Endothelial cell of umbilical vein (primary cell): ENCODE measurements at regions not wholly inside any gene's neighbourhood (a gene's known extent, or its start where the extent isn't known, plus 50 kb on each side); places are given as distances from the start of the nearest gene placed in this dataset.

Source experiments
- BruUV-seq: library from RNA; stranded (reverse); fragments of 400-500 nt; replicated peaks from 2 replicates; lab custom pipeline; 2021; lab: Mats Ljungman, UMichigan
- CTCF ChIA-PET: fragments of 300-600, 350-600 bp; sonication (Branson Sonifier 250); formaldehyde crosslinking; loops from one replicate; lab custom pipeline; 2021; ENCODE audit warnings: antibody characterized with exemption, inconsistent platforms; lab: Charles Lee
- POLR2A ChIA-PET: fragments of 300-600, 350-600 bp; sonication (Branson Sonifier 250); formaldehyde crosslinking; loops from one replicate; lab custom pipeline; 2021; ENCODE audit warnings: antibody characterized with exemption, inconsistent platforms; lab: Charles Lee
- DNase-seq: peaks from one replicate; pipeline ENCODE4 v3.0.0-alpha.2; 2011; ENCODE audit warnings: low read depth, low spot score
- FAIRE-seq: peaks from 2 replicates; lab custom pipeline; 2011; peaks lifted over from hg19 to GRCh38; lab: Jason Lieb, UNC
- H2AFZ ChIP-seq: 2 replicates; pipeline ENCODE4 v1.6.0; 2012; ENCODE audit warnings: low read depth, low read length, control low read depth, inconsistent platforms
- H3K27ac ChIP-seq: 2 replicates; pipeline ENCODE4 v1.5.1; 2011; ENCODE audit warnings: low read depth, mild to moderate bottlenecking, control low read depth, low read length, moderate library complexity; ENCODE audit not compliant: insufficient read depth
- H3K27me3 ChIP-seq, 2 experiments: 2 replicates each; pipeline versions ENCODE4 v1.6.0 to v1.6.1; 2011; ENCODE audit warnings: low read length in 2 of 2, mixed read lengths in 1 of 2; ENCODE audit not compliant: control insufficient read depth in 2 of 2, insufficient read depth in 2 of 2
- H3K36me3 ChIP-seq, 2 experiments: 2 replicates in 1 of 2; 3 replicates in 1 of 2; pipeline ENCODE4 v1.5.1; 2011; ENCODE audit warnings: low read length in 2 of 2, mild to moderate bottlenecking in 1 of 2, moderate library complexity in 1 of 2; ENCODE audit not compliant: control insufficient read depth in 2 of 2, insufficient read depth in 2 of 2; ENCODE audit errors: extremely low read depth in 1 of 2
- H3K4me1 ChIP-seq: 3 replicates; pipeline ENCODE4 v1.5.1; 2011; ENCODE audit warnings: mild to moderate bottlenecking, low read length; ENCODE audit not compliant: control insufficient read depth, insufficient read depth; ENCODE audit errors: extremely low read depth
- H3K4me2 ChIP-seq: 2 replicates; pipeline ENCODE4 v1.6.1; 2011; ENCODE audit warnings: low read length, control low read depth, mixed read lengths; ENCODE audit not compliant: insufficient read depth
- H3K4me3 ChIP-seq, 3 experiments: fragments of 200-600 bp in 1 of 3; sonication (generic), shearing (Covaris generic) in 1 of 3; replicated peaks in 1 of 3; 2 replicates each; pipeline ENCODE4 v1.5.1; 2011 to 2016; ENCODE audit warnings: control low read depth in 3 of 3, low read length in 3 of 3, mild to moderate bottlenecking in 2 of 3, inconsistent platforms in 1 of 3, low read depth in 1 of 3, moderate library complexity in 1 of 3; ENCODE audit not compliant: insufficient read depth in 1 of 3
- H3K79me2 ChIP-seq: 2 replicates; pipeline ENCODE4 v1.6.0; 2012; ENCODE audit warnings: low read length, inconsistent platforms; ENCODE audit not compliant: control insufficient read depth, insufficient read depth
- H3K9ac ChIP-seq: replicated peaks from 2 replicates; pipeline ENCODE3; 2011; ENCODE audit warnings: low read length, control low read depth; ENCODE audit not compliant: insufficient read depth; ENCODE audit errors: extremely low read depth
- H3K9me1 ChIP-seq: replicated peaks from 3 replicates; pipeline ENCODE4 v1.6.0; 2011; ENCODE audit warnings: mild to moderate bottlenecking, low read length; ENCODE audit not compliant: control insufficient read depth, insufficient read depth; ENCODE audit errors: extremely low read depth
- H3K9me3 ChIP-seq: replicated peaks from 2 replicates; pipeline ENCODE4 v1.5.1; 2012; ENCODE audit warnings: low read length, inconsistent platforms; ENCODE audit not compliant: control insufficient read depth, insufficient read depth
- H4K20me1 ChIP-seq: replicated peaks from 2 replicates; pipeline ENCODE3; 2011; ENCODE audit warnings: mild to moderate bottlenecking, low read length; ENCODE audit not compliant: control insufficient read depth, insufficient read depth; ENCODE audit errors: extremely low read depth
- EZH2 ChIP-seq: IDR thresholded peaks from 2 replicates; pipeline ENCODE4 v1.6.1; 2012; ENCODE audit warnings: borderline replicate concordance, low read depth, mild to moderate bottlenecking, moderate library complexity, low read length, inconsistent platforms; ENCODE audit not compliant: severe bottlenecking
- FOS ChIP-seq: IDR thresholded peaks from 2 replicates; pipeline ENCODE4 v1.6.1; 2011; ENCODE audit warnings: mild to moderate bottlenecking, low read length, moderate library complexity, borderline replicate concordance; ENCODE audit not compliant: insufficient read depth
- GATA2 ChIP-seq: IDR thresholded peaks from 2 replicates; pipeline ENCODE4 v1.7.0; 2011; ENCODE audit warnings: low read depth, mild to moderate bottlenecking, moderate library complexity, mixed read lengths, low read length; ENCODE audit not compliant: insufficient read length, insufficient read depth
- JUN ChIP-seq: IDR thresholded peaks from 2 replicates; pipeline ENCODE4 v1.6.1; 2011; ENCODE audit warnings: borderline replicate concordance, low read depth; ENCODE audit not compliant: insufficient read length, insufficient read depth
- MYC ChIP-seq: IDR thresholded peaks from one replicate; pipeline ENCODE4 v1.6.1; 2011; ENCODE audit warnings: mild to moderate bottlenecking, low read depth, low read length
- POLR2A ChIP-seq: IDR thresholded peaks from 2 replicates; pipeline ENCODE4 v1.6.1; 2012; ENCODE audit warnings: low read depth, mild to moderate bottlenecking, control low read depth, low read length
- POLR2AphosphoS5 ChIP-seq: IDR thresholded peaks from 2 replicates; pipeline ENCODE4 v1.6.1; 2012; ENCODE audit warnings: low read depth, mild to moderate bottlenecking, control low read depth, low read length, moderate library complexity; ENCODE audit not compliant: insufficient read depth
- dilution Hi-C: fragments of 300-500 bp; cut with MboI; formaldehyde crosslinking; loops from one replicate; pipeline ENCODE4 v1.15.0; 2019; ENCODE audit warnings: low sequenced_read_pairs; ENCODE audit not compliant: extremely low pct_ligation_motif_present
- intact Hi-C: fragments of 100-400 bp; cut with micrococcal nuclease; formaldehyde crosslinking; loops from one replicate; pipeline ENCODE4 v1.10.0; 2022
- TF ChIP-seq, protein P1 (sequence below), 2 donors: IDR thresholded peaks; 1 replicate in 1 of 2; 2 replicates in 1 of 2; pipeline ENCODE4 v1.5.1; 2011; ENCODE audit warnings: low read length in 2 of 2, mild to moderate bottlenecking in 2 of 2, moderate library complexity in 2 of 2, control low read depth in 1 of 2, inconsistent platforms in 1 of 2, low read depth in 1 of 2; ENCODE audit not compliant: insufficient read depth in 1 of 2; ENCODE audit errors: extremely low read depth in 1 of 2
- TF ChIP-seq, protein P2 (sequence below): IDR thresholded peaks from 2 replicates; pipeline ENCODE4 v1.6.1; 2011; ENCODE audit not compliant: insufficient read depth, insufficient read length

DNA sequence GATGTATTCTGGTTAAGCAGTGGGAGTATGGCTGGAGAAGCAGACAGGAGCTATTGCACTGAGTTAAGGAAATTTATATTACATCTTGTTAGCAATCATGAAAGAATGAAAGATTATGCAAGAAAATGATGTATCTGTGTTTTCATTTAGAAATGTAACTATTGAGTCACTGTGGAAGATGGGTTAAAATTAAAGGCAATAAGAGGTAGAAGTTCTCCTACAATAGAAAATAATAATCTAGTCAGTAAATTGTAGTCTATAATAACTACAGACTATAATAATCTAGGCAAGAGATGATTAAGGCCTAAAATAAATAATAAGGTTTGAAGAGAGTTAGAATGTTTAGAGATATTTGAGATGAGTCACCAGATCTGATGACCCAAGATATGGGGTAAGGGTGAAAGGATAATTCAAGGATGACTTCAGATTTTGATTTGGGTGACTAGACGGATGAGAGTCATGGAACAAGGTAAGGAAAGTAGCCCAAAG, 371.9 kb upstream of the KCNH7 start:
- BruUV-seq: no TSS peak
- no peak overlapping the region for H3K27ac ChIP-seq
- CTCF ChIA-PET: no interaction called here
- no peak overlapping the region for H3K4me2 ChIP-seq
- H3K4me1 ChIP-seq: no peaks in the 10 kb centered on the region
- FAIRE-seq (no peak), DNase-seq (no peak)
- H3K9ac ChIP-seq: no peak overlapping the region
- no peaks in the 10 kb centered on the region for H4K20me1 ChIP-seq
- TF ChIP-seq FOS (no peak), POLR2AphosphoS5 (no peak), GATA2 (no peak), MYC (no peak), JUN (no peak), EZH2 (no peak), POLR2A (no peak)
- TF ChIP-seq, protein P1, sequence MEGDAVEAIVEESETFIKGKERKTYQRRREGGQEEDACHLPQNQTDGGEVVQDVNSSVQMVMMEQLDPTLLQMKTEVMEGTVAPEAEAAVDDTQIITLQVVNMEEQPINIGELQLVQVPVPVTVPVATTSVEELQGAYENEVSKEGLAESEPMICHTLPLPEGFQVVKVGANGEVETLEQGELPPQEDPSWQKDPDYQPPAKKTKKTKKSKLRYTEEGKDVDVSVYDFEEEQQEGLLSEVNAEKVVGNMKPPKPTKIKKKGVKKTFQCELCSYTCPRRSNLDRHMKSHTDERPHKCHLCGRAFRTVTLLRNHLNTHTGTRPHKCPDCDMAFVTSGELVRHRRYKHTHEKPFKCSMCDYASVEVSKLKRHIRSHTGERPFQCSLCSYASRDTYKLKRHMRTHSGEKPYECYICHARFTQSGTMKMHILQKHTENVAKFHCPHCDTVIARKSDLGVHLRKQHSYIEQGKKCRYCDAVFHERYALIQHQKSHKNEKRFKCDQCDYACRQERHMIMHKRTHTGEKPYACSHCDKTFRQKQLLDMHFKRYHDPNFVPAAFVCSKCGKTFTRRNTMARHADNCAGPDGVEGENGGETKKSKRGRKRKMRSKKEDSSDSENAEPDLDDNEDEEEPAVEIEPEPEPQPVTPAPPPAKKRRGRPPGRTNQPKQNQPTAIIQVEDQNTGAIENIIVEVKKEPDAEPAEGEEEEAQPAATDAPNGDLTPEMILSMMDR (IDR thresholded peaks at IDR 0.05; ENCODE audit: extremely low read depth in 1 of 2, insufficient read depth in 1 of 2, low read depth in 1 of 2, low read length in 2 of 2): no peak
- TF ChIP-seq, protein P2, sequence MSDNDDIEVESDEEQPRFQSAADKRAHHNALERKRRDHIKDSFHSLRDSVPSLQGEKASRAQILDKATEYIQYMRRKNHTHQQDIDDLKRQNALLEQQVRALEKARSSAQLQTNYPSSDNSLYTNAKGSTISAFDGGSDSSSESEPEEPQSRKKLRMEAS: no peak
- no peak overlapping the region for H2AFZ ChIP-seq
- H3K4me3 ChIP-seq: no peak overlapping the region
- POLR2A ChIA-PET: no interaction called here
- H3K27me3 ChIP-seq: peaks cover 0 to under 1% of the 10 kb centered on the region in 2 experiments
- intact Hi-C loops: no loop called here
- no peaks in the 10 kb centered on the region for H3K36me3 ChIP-seq
- no peaks in the 10 kb centered on the region for H3K9me3 ChIP-seq
- no peaks in the 10 kb centered on the region for H3K9me1 ChIP-seq
- no peaks in the 10 kb centered on the region for H3K79me2 ChIP-seq
- dilution Hi-C loops: no loop called here
